COLO668 (cell line): ENCODE measurements at regions not wholly inside any gene's neighbourhood (a gene's known extent, or its start where the extent isn't known, plus 50 kb on each side); places are given as distances from the start of the nearest gene placed in this dataset.
A peak's percentile ranks its signal among the peaks of the same experiment; 100 is the strongest.

Experiments
- DNase-seq: peaks from one replicate; lab custom pipeline; 2025; ENCODE audit not compliant: unreplicated experiment; lab: John Stamatoyannopoulos, UW

- no peak for DNase-seq
These were observed 50.8 kb upstream of the MYLIP start for GRCh38 chr6:16078064-16078463.

GRCh38 chr6:16069671-16070070, 59.2 kb upstream of the MYLIP start:
- DNase-seq: no peak

- no peak for DNase-seq
These were observed 59.7 kb upstream of the MYLIP start for GRCh38 chr6:16069222-16069621.

GRCh38 chr6:16067568-16067967, 61.3 kb upstream of the MYLIP start:
- DNase-seq: no peak

GRCh38 chr6:16064671-16065072, 64.2 kb upstream of the MYLIP start:
- peak; percentile 28 for DNase-seq

- no peak for DNase-seq
These were observed 65.3 kb upstream of the MYLIP start for GRCh38 chr6:16063580-16063979.

GRCh38 chr6:16061818-16062217, 67.1 kb upstream of the MYLIP start:
- no peak for DNase-seq

GRCh38 chr6:16060039-16060438, 68.8 kb upstream of the MYLIP start:
- DNase-seq: peak; percentile 26

- peak; percentile 74 for DNase-seq
These were observed 69.4 kb upstream of the MYLIP start for GRCh38 chr6:16059496-16059895.

GRCh38 chr6:16058929-16059345, 69.9 kb upstream of the MYLIP start:
- DNase-seq: no peak

GRCh38 chr6:16058201-16058928, 70.5 kb upstream of the MYLIP start:
- DNase-seq: no peak

GRCh38 chr6:16057446-16057845, 71.4 kb upstream of the MYLIP start:
- no peak for DNase-seq

- no peak for DNase-seq
These were observed 72.5 kb upstream of the MYLIP start for GRCh38 chr6:16056263-16056870.

GRCh38 chr6:16055852-16056251, 73.0 kb upstream of the MYLIP start:
- DNase-seq: no peak

GRCh38 chr6:16049168-16049567, 79.7 kb upstream of the MYLIP start:
- DNase-seq: no peak

GRCh38 chr6:16048221-16048620, 80.7 kb upstream of the MYLIP start:
- DNase-seq: no peak

- DNase-seq: no peak
These were observed 81.4 kb upstream of the MYLIP start for GRCh38 chr6:16047435-16047990.

GRCh38 chr6:16045238-16045637, 83.6 kb upstream of the MYLIP start:
- DNase-seq: no peak

GRCh38 chr6:16044211-16044643, 84.7 kb upstream of the MYLIP start:
- DNase-seq: no peak

- DNase-seq: no peak
These were observed 85.4 kb upstream of the MYLIP start for GRCh38 chr6:16043171-16044135.

GRCh38 chr6:16042751-16043150, 86.1 kb upstream of the MYLIP start:
- no peak for DNase-seq
